ENCODE measurements at regions not wholly inside any gene's neighbourhood (a gene's known extent, or its start where the extent isn't known, plus 50 kb on each side); places are given as distances from the start of the nearest gene placed in this dataset.

- TF ChIP-seq POLR2A (IDR thresholded peaks at IDR 0.05) (no peak), CTCF (IDR thresholded peaks at IDR 0.05) (no peak)
Measured at GRCh38 chr14:30296931-30297405, 262.0 kb upstream of the G2E3 start.
